ENCODE measurements at regions not wholly inside any gene's neighbourhood (a gene's known extent, or its start where the extent isn't known, plus 50 kb on each side); places are given as distances from the start of the nearest gene placed in this dataset.

- WGBS (ENCODE audit: extremely low coverage, insufficient coverage, insufficient read length), result no CpG with 5 or more reads among the region's 1 CpG
- no peaks in the 10 kb centered on the region for H3K27me3 ChIP-seq (ENCODE audit: insufficient read depth, low read length)
- no peak overlapping the region for H2AFZ ChIP-seq (ENCODE audit: insufficient read depth, low read length, poor library complexity)
- DNase-seq, result no peak
- no peak overlapping the region for H2BK120ac ChIP-seq (ENCODE audit: insufficient read depth, low read length, poor library complexity)
- no peaks in the 10 kb centered on the region for H3K9me3 ChIP-seq (ENCODE audit: insufficient read depth, low read depth, low read length)
- H2BK12ac ChIP-seq (ENCODE audit: low read length), result no peak overlapping the region
- H4K91ac ChIP-seq (ENCODE audit: low read depth, low read length), result no peak overlapping the region
- no peak overlapping the region for H2AK5ac ChIP-seq (ENCODE audit: low read length)
- no peak overlapping the region for H3K4me3 ChIP-seq (ENCODE audit: low read depth, low read length)
- H3K79me2 ChIP-seq (ENCODE audit: control insufficient read depth, insufficient read depth, low read length, poor library complexity), result no peaks in the 10 kb centered on the region
- H3K9ac ChIP-seq (ENCODE audit: low read length), result no peak overlapping the region
- H3K36me3 ChIP-seq (ENCODE audit: control insufficient read depth in 1 of 2, insufficient read depth in 2 of 2, low read length in 2 of 2), result no peaks in the 10 kb centered on the region
- no peak overlapping the region for H3K4ac ChIP-seq (ENCODE audit: low read depth, low read length)
- no peak overlapping the region for H4K8ac ChIP-seq (ENCODE audit: low read depth, low read length)
- no peak overlapping the region for H2BK5ac ChIP-seq (ENCODE audit: low read depth, low read length, poor library complexity)
- no peak overlapping the region for H3K18ac ChIP-seq (ENCODE audit: low read length)
- H3K4me1 ChIP-seq (ENCODE audit: control insufficient read depth in 1 of 2, insufficient read depth in 2 of 2, low read length in 2 of 2), result no peaks in the 10 kb centered on the region
- no peak overlapping the region for H3K4me2 ChIP-seq (ENCODE audit: low read length)
- no peak overlapping the region for H3K23ac ChIP-seq (ENCODE audit: low read length)
- H4K12ac ChIP-seq (ENCODE audit: low read depth, low read length), result no peak overlapping the region
- H3K27ac ChIP-seq (ENCODE audit: low read depth, low read length), result no peak overlapping the region
- H3K14ac ChIP-seq (ENCODE audit: low read length), result no peak overlapping the region
- no peaks in the 10 kb centered on the region for H3K79me1 ChIP-seq (ENCODE audit: low read length)
Observed at GRCh38 chr4:75338352-75338880, 175.8 kb downstream of the RCHY1 start.

- Histone ChIP-seq H3K18ac (ENCODE audit: low read length) (no peak overlapping the region), H2AFZ (ENCODE audit: insufficient read depth, low read length, poor library complexity) (no peak overlapping the region), H2AK5ac (ENCODE audit: low read length) (no peak overlapping the region), H2BK120ac (ENCODE audit: insufficient read depth, low read length, poor library complexity) (no peak overlapping the region), H3K79me1 (ENCODE audit: low read length) (no peaks in the 10 kb centered on the region), H3K4me3 (ENCODE audit: low read depth, low read length) (no peak overlapping the region), H4K8ac (ENCODE audit: low read depth, low read length) (no peak overlapping the region), H3K23ac (ENCODE audit: low read length) (no peak overlapping the region), H4K12ac (ENCODE audit: low read depth, low read length) (no peak overlapping the region), H3K27me3 (ENCODE audit: insufficient read depth, low read length) (no peaks in the 10 kb centered on the region), H3K79me2 (ENCODE audit: control insufficient read depth, insufficient read depth, low read length, poor library complexity) (no peaks in the 10 kb centered on the region), H3K36me3 (ENCODE audit: control insufficient read depth in 1 of 2, insufficient read depth in 2 of 2, low read length in 2 of 2) (no peaks in the 10 kb centered on the region), H3K4ac (ENCODE audit: low read depth, low read length) (no peak overlapping the region), H3K9ac (ENCODE audit: low read length) (no peak overlapping the region), H2BK5ac (ENCODE audit: low read depth, low read length, poor library complexity) (no peak overlapping the region), H4K91ac (ENCODE audit: low read depth, low read length) (no peak overlapping the region), H3K9me3 (ENCODE audit: insufficient read depth, low read depth, low read length) (no peaks in the 10 kb centered on the region), H3K27ac (ENCODE audit: low read depth, low read length) (no peak overlapping the region), H2BK12ac (ENCODE audit: low read length) (no peak overlapping the region), H3K4me1 (ENCODE audit: control insufficient read depth in 1 of 2, insufficient read depth in 2 of 2, low read length in 2 of 2) (no peaks in the 10 kb centered on the region), H3K14ac (ENCODE audit: low read length) (no peak overlapping the region), H3K4me2 (ENCODE audit: low read length) (no peak overlapping the region)
- no peak for DNase-seq
- WGBS (ENCODE audit: extremely low coverage, insufficient coverage, insufficient read length), result no CpG with 5 or more reads among the region's 4 CpGs
Observed at GRCh38 chr4:75327804-75328512, 186.2 kb downstream of the RCHY1 start.

- Histone ChIP-seq H3K23ac (ENCODE audit: low read length) (no peak overlapping the region), H3K79me2 (ENCODE audit: control insufficient read depth, insufficient read depth, low read length, poor library complexity) (no peaks in the 10 kb centered on the region), H3K4ac (ENCODE audit: low read depth, low read length) (no peak overlapping the region), H4K8ac (ENCODE audit: low read depth, low read length) (no peak overlapping the region), H2BK12ac (ENCODE audit: low read length) (no peak overlapping the region), H2BK120ac (ENCODE audit: insufficient read depth, low read length, poor library complexity) (no peak overlapping the region), H2AK5ac (ENCODE audit: low read length) (no peak overlapping the region), H3K18ac (ENCODE audit: low read length) (no peak overlapping the region), H3K36me3 (ENCODE audit: control insufficient read depth in 1 of 2, insufficient read depth in 2 of 2, low read length in 2 of 2) (no peaks in the 10 kb centered on the region), H3K27me3 (ENCODE audit: insufficient read depth, low read length) (no peaks in the 10 kb centered on the region), H4K91ac (ENCODE audit: low read depth, low read length) (no peak overlapping the region), H3K4me1 (ENCODE audit: control insufficient read depth in 1 of 2, insufficient read depth in 2 of 2, low read length in 2 of 2) (no peaks in the 10 kb centered on the region), H3K9ac (ENCODE audit: low read length) (no peak overlapping the region), H4K12ac (ENCODE audit: low read depth, low read length) (no peak overlapping the region), H2BK5ac (ENCODE audit: low read depth, low read length, poor library complexity) (no peak overlapping the region), H3K9me3 (ENCODE audit: insufficient read depth, low read depth, low read length) (no peaks in the 10 kb centered on the region), H3K14ac (ENCODE audit: low read length) (no peak overlapping the region), H3K4me3 (ENCODE audit: low read depth, low read length) (no peak overlapping the region), H3K4me2 (ENCODE audit: low read length) (no peak overlapping the region), H3K27ac (ENCODE audit: low read depth, low read length) (no peak overlapping the region), H3K79me1 (ENCODE audit: low read length) (no peaks in the 10 kb centered on the region), H2AFZ (ENCODE audit: insufficient read depth, low read length, poor library complexity) (no peak overlapping the region)
- no peak for DNase-seq
- no CpG with 5 or more reads among the region's 2 CpGs for WGBS (ENCODE audit: extremely low coverage, insufficient coverage, insufficient read length)
Observed at GRCh38 chr4:75325318-75325979, 188.8 kb downstream of the RCHY1 start.

GRCh38 chr4:75321484-75321883 is 192.7 kb downstream of the RCHY1 start:
- DNase-seq, result no peak
- H3K4me1 ChIP-seq (ENCODE audit: control insufficient read depth in 1 of 2, insufficient read depth in 2 of 2, low read length in 2 of 2), result no peaks in the 10 kb centered on the region
- no peak overlapping the region for H3K27ac ChIP-seq (ENCODE audit: low read depth, low read length)
- H2BK12ac ChIP-seq (ENCODE audit: low read length), result no peak overlapping the region
- no peak overlapping the region for H2BK5ac ChIP-seq (ENCODE audit: low read depth, low read length, poor library complexity)
- no peak overlapping the region for H3K4me3 ChIP-seq (ENCODE audit: low read depth, low read length)
- H3K14ac ChIP-seq (ENCODE audit: low read length), result no peak overlapping the region
- no peak overlapping the region for H3K9ac ChIP-seq (ENCODE audit: low read length)
- no peaks in the 10 kb centered on the region for H3K79me1 ChIP-seq (ENCODE audit: low read length)
- H2AFZ ChIP-seq (ENCODE audit: insufficient read depth, low read length, poor library complexity), result no peak overlapping the region
- H3K79me2 ChIP-seq (ENCODE audit: control insufficient read depth, insufficient read depth, low read length, poor library complexity), result no peaks in the 10 kb centered on the region
- no peak overlapping the region for H3K23ac ChIP-seq (ENCODE audit: low read length)
- H4K91ac ChIP-seq (ENCODE audit: low read depth, low read length), result no peak overlapping the region
- H4K12ac ChIP-seq (ENCODE audit: low read depth, low read length), result no peak overlapping the region
- no peak overlapping the region for H2BK120ac ChIP-seq (ENCODE audit: insufficient read depth, low read length, poor library complexity)
- H3K18ac ChIP-seq (ENCODE audit: low read length), result no peak overlapping the region
- no CpG with 5 or more reads among the region's 5 CpGs for WGBS (ENCODE audit: extremely low coverage, insufficient coverage, insufficient read length)
- no peaks in the 10 kb centered on the region for H3K9me3 ChIP-seq (ENCODE audit: insufficient read depth, low read depth, low read length)
- no peak overlapping the region for H2AK5ac ChIP-seq (ENCODE audit: low read length)
- no peak overlapping the region for H3K4ac ChIP-seq (ENCODE audit: low read depth, low read length)
- H3K36me3 ChIP-seq (ENCODE audit: control insufficient read depth in 1 of 2, insufficient read depth in 2 of 2, low read length in 2 of 2), result no peaks in the 10 kb centered on the region
- H3K27me3 ChIP-seq (ENCODE audit: insufficient read depth, low read length), result no peaks in the 10 kb centered on the region
- no peak overlapping the region for H4K8ac ChIP-seq (ENCODE audit: low read depth, low read length)
- no peak overlapping the region for H3K4me2 ChIP-seq (ENCODE audit: low read length)

Data from trophoblast cell (in vitro differentiated cells and primary cell).